ENCODE measurements at regions not wholly inside any gene's neighbourhood (a gene's known extent, or its start where the extent isn't known, plus 50 kb on each side); places are given as distances from the start of the nearest gene placed in this dataset.
A peak's percentile ranks its signal among the peaks of the same experiment; 100 is the strongest.

- ATAC-seq (peak; percentile 34; the same call in 1 of the 2 replicates), DNase-seq (ENCODE audit: low read depth, low spot score) (no peak)
- no peaks in the 10 kb centered on the region for H3K36me3 ChIP-seq (ENCODE audit: control insufficient read depth, insufficient read depth, low read length)
- H3K9me3 ChIP-seq (ENCODE audit: control insufficient read depth, insufficient read depth, low read depth, low read length): no peaks in the 10 kb centered on the region
- BruUV-seq (replicated peaks): no TSS peak
- TF ChIP-seq CTCF (IDR thresholded peaks at IDR 0.05): no peak
- TF ChIP-seq, protein P1, sequence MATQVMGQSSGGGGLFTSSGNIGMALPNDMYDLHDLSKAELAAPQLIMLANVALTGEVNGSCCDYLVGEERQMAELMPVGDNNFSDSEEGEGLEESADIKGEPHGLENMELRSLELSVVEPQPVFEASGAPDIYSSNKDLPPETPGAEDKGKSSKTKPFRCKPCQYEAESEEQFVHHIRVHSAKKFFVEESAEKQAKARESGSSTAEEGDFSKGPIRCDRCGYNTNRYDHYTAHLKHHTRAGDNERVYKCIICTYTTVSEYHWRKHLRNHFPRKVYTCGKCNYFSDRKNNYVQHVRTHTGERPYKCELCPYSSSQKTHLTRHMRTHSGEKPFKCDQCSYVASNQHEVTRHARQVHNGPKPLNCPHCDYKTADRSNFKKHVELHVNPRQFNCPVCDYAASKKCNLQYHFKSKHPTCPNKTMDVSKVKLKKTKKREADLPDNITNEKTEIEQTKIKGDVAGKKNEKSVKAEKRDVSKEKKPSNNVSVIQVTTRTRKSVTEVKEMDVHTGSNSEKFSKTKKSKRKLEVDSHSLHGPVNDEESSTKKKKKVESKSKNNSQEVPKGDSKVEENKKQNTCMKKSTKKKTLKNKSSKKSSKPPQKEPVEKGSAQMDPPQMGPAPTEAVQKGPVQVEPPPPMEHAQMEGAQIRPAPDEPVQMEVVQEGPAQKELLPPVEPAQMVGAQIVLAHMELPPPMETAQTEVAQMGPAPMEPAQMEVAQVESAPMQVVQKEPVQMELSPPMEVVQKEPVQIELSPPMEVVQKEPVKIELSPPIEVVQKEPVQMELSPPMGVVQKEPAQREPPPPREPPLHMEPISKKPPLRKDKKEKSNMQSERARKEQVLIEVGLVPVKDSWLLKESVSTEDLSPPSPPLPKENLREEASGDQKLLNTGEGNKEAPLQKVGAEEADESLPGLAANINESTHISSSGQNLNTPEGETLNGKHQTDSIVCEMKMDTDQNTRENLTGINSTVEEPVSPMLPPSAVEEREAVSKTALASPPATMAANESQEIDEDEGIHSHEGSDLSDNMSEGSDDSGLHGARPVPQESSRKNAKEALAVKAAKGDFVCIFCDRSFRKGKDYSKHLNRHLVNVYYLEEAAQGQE (IDR thresholded peaks at IDR 0.05; ENCODE audit: insufficient read depth in 1 of 2, low read depth in 2 of 2, low read length in 1 of 2): no peak
- no peak for TF ChIP-seq POLR2AphosphoS5 (IDR thresholded peaks at IDR 0.05; ENCODE audit: low read depth, low read length)
- TF ChIP-seq TCF7L2 (IDR thresholded peaks at IDR 0.05; ENCODE audit: low read depth, low read length): no peak
- no peak for TF ChIP-seq SIN3A (IDR thresholded peaks at IDR 0.05; ENCODE audit: borderline replicate concordance, insufficient read depth, low read depth, low read length)
- H3K4me3 ChIP-seq (ENCODE audit: low read depth in 2 of 2, low read length in 2 of 2): no peak overlapping the region
- CTCF ChIA-PET: no interaction called here
- intact Hi-C loops (cut with micrococcal nuclease; ENCODE audit: unreplicated experiment): no loop called here
- in situ Hi-C loops (cut with HindIII; ENCODE audit: low pct_unique_long_range_greater_than_20kb, low sequenced_read_pairs): no loop called here
- POLR2A ChIA-PET: no interaction called here
- H3K4me1 ChIP-seq (ENCODE audit: control insufficient read depth, insufficient read depth, low read length): no peaks in the 10 kb centered on the region
- H3K27me3 ChIP-seq (ENCODE audit: control insufficient read depth, insufficient read depth, low read length): no peaks in the 10 kb centered on the region
- no peak overlapping the region for H3K27ac ChIP-seq (ENCODE audit: low read length)
Observed at GRCh38 chr11:47899801-47900200, 51.7 kb upstream of the NUP160 start.
